GM23338 (cell line): ENCODE measurements at regions not wholly inside any gene's neighbourhood (a gene's known extent, or its start where the extent isn't known, plus 50 kb on each side); places are given as distances from the start of the nearest gene placed in this dataset.

Experiments used
- EZH2 ChIP-seq: fragments of 200-600 bp; sonication (generic); IDR thresholded peaks from one replicate; pipeline ENCODE4 v1.8.0; 2017; ENCODE audit warnings: antibody characterized with exemption, mild to moderate bottlenecking, low read depth; ENCODE audit not compliant: unreplicated experiment
- EZH2phosphoT487 ChIP-seq: fragments of 200-600 bp; sonication (generic); IDR thresholded peaks from one replicate; pipeline ENCODE4 v1.8.1; 2018; ENCODE audit warnings: antibody characterized with exemption; ENCODE audit not compliant: unreplicated experiment
- NANOG ChIP-seq: IDR thresholded peaks from 2 replicates; pipeline ENCODE4 v1.6.1; 2016; ENCODE audit warnings: antibody characterized with exemption, borderline replicate concordance
- STAT1 ChIP-seq: IDR thresholded peaks from one replicate; pipeline ENCODE4 v1.6.1; 2016; ENCODE audit warnings: antibody characterized with exemption; ENCODE audit not compliant: unreplicated experiment
- ZNF114 ChIP-seq: fragments of 250-450 bp; sonication (Bioruptor Pico); IDR thresholded peaks from 2 replicates; pipeline ENCODE4 v1.5.0; 2020; ENCODE audit warnings: mild to moderate bottlenecking, moderate library complexity
- ZNF331 ChIP-seq: fragments of 250-450 bp; sonication (Bioruptor Pico); IDR thresholded peaks from 2 replicates; pipeline ENCODE4 v1.5.0; 2020; ENCODE audit warnings: low read depth, mild to moderate bottlenecking, moderate library complexity
- TF ChIP-seq, protein P1 (sequence below): fragments of 250-450 bp; sonication (Bioruptor Pico); IDR thresholded peaks from 2 replicates; pipeline ENCODE4 v1.5.0; 2020; ENCODE audit warnings: mild to moderate bottlenecking, moderate library complexity
- TF ChIP-seq, protein P2 (sequence below), 2 experiments: fragments of 200-600 bp in 1 of 2; sonication (generic) in 1 of 2; conservative IDR thresholded peaks; 2 replicates each; pipeline versions ENCODE4 v1.5.1 to v1.6.1; 2016 to 2017; ENCODE audit warnings: antibody characterized with exemption in 2 of 2, low read depth in 2 of 2, mild to moderate bottlenecking in 2 of 2, moderate library complexity in 1 of 2
- TF ChIP-seq, protein P3 (sequence below): IDR thresholded peaks from 2 replicates; pipeline ENCODE4 v1.6.1; 2016; ENCODE audit warnings: antibody characterized with exemption

DNA sequence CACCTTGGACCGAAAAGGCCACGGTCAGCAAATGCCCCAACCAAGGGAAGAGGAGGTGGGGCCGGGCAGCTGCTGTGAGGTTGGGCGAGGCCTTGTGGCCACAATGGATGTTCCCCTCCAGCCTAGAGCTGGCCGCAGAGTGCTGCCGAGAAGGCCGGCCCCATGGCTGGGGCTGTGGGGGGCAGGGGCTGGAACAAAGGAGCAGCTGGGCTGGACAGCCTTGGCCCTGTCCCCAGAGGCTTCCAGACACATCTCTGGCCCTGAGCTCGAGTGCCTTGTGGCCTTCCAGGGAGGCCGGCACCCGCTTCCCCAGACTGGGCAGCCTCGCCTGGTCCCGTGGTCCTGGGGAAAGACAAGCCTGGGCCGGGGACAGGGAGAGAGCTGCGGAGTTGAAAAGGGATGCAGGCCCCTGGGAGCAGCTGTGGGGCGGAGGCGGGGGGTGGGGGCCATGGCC, 88.0 kb downstream of the PDGFA start (continued):
- TF ChIP-seq, protein P1, sequence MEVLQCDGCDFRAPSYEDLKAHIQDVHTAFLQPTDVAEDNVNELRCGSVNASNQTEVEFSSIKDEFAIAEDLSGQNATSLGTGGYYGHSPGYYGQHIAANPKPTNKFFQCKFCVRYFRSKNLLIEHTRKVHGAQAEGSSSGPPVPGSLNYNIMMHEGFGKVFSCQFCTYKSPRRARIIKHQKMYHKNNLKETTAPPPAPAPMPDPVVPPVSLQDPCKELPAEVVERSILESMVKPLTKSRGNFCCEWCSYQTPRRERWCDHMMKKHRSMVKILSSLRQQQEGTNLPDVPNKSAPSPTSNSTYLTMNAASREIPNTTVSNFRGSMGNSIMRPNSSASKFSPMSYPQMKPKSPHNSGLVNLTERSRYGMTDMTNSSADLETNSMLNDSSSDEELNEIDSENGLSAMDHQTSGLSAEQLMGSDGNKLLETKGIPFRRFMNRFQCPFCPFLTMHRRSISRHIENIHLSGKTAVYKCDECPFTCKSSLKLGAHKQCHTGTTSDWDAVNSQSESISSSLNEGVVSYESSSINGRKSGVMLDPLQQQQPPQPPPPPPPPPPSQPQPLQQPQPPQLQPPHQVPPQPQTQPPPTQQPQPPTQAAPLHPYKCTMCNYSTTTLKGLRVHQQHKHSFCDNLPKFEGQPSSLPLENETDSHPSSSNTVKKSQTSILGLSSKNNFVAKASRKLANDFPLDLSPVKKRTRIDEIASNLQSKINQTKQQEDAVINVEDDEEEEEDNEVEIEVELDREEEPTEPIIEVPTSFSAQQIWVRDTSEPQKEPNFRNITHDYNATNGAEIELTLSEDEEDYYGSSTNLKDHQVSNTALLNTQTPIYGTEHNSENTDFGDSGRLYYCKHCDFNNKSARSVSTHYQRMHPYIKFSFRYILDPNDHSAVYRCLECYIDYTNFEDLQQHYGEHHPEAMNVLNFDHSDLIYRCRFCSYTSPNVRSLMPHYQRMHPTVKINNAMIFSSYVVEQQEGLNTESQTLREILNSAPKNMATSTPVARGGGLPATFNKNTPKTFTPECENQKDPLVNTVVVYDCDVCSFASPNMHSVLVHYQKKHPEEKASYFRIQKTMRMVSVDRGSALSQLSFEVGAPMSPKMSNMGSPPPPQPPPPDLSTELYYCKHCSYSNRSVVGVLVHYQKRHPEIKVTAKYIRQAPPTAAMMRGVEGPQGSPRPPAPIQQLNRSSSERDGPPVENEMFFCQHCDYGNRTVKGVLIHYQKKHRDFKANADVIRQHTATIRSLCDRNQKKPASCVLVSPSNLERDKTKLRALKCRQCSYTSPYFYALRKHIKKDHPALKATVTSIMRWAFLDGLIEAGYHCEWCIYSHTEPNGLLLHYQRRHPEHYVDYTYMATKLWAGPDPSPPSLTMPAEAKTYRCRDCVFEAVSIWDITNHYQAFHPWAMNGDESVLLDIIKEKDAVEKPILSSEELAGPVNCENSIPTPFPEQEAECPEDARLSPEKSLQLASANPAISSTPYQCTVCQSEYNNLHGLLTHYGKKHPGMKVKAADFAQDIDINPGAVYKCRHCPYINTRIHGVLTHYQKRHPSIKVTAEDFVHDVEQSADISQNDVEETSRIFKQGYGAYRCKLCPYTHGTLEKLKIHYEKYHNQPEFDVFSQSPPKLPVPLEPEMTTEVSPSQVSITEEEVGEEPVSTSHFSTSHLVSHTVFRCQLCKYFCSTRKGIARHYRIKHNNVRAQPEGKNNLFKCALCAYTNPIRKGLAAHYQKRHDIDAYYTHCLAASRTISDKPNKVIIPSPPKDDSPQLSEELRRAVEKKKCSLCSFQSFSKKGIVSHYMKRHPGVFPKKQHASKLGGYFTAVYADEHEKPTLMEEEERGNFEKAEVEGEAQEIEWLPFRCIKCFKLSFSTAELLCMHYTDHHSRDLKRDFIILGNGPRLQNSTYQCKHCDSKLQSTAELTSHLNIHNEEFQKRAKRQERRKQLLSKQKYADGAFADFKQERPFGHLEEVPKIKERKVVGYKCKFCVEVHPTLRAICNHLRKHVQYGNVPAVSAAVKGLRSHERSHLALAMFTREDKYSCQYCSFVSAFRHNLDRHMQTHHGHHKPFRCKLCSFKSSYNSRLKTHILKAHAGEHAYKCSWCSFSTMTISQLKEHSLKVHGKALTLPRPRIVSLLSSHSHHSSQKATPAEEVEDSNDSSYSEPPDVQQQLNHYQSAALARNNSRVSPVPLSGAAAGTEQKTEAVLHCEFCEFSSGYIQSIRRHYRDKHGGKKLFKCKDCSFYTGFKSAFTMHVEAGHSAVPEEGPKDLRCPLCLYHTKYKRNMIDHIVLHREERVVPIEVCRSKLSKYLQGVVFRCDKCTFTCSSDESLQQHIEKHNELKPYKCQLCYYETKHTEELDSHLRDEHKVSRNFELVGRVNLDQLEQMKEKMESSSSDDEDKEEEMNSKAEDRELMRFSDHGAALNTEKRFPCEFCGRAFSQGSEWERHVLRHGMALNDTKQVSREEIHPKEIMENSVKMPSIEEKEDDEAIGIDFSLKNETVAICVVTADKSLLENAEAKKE (CRISPR knock-in tag): no peak
- TF ChIP-seq, protein P2, sequence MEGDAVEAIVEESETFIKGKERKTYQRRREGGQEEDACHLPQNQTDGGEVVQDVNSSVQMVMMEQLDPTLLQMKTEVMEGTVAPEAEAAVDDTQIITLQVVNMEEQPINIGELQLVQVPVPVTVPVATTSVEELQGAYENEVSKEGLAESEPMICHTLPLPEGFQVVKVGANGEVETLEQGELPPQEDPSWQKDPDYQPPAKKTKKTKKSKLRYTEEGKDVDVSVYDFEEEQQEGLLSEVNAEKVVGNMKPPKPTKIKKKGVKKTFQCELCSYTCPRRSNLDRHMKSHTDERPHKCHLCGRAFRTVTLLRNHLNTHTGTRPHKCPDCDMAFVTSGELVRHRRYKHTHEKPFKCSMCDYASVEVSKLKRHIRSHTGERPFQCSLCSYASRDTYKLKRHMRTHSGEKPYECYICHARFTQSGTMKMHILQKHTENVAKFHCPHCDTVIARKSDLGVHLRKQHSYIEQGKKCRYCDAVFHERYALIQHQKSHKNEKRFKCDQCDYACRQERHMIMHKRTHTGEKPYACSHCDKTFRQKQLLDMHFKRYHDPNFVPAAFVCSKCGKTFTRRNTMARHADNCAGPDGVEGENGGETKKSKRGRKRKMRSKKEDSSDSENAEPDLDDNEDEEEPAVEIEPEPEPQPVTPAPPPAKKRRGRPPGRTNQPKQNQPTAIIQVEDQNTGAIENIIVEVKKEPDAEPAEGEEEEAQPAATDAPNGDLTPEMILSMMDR (conservative IDR thresholded peaks at IDR 0.05; ENCODE audit: low read depth in 2 of 2): no peak
- TF ChIP-seq NANOG (no peak), ZNF331 (no peak), STAT1 (no peak), EZH2phosphoT487 (no peak), EZH2 (no peak), ZNF114 (CRISPR knock-in tag) (no peak)
- TF ChIP-seq, protein P3, sequence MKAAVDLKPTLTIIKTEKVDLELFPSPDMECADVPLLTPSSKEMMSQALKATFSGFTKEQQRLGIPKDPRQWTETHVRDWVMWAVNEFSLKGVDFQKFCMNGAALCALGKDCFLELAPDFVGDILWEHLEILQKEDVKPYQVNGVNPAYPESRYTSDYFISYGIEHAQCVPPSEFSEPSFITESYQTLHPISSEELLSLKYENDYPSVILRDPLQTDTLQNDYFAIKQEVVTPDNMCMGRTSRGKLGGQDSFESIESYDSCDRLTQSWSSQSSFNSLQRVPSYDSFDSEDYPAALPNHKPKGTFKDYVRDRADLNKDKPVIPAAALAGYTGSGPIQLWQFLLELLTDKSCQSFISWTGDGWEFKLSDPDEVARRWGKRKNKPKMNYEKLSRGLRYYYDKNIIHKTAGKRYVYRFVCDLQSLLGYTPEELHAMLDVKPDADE: no peak
